Calu3 (cell line): ENCODE measurements at regions not wholly inside any gene's neighbourhood (a gene's known extent, or its start where the extent isn't known, plus 50 kb on each side); places are given as distances from the start of the nearest gene placed in this dataset.

ENCODE experiments used
- BruUV-seq: library from RNA; stranded (reverse); fragments of 400-500 nt; replicated peaks from 2 replicates; lab custom pipeline; 2021; lab: Mats Ljungman, UMichigan
- CTCF ChIA-PET: fragments of 300-600 bp; sonication (Branson Sonifier 250); formaldehyde crosslinking; loops from one replicate; lab custom pipeline; 2022; ENCODE audit warnings: antibody characterized with exemption; lab: Charles Lee
- DNase-seq: peaks from one replicate; pipeline ENCODE4 v3.0.0; 2022
- H3K27ac Mint-ChIP-seq: one replicate; pipeline ENCODE4 v1.8.0; 2022; ENCODE audit warnings: mixed read lengths; ENCODE audit not compliant: unreplicated experiment
- H3K27me3 Mint-ChIP-seq: one replicate; pipeline ENCODE4 v1.8.0; 2022; ENCODE audit warnings: mixed read lengths; ENCODE audit not compliant: unreplicated experiment
- H3K36me3 Mint-ChIP-seq: one replicate; pipeline ENCODE4 v1.8.0; 2022; ENCODE audit warnings: mild to moderate bottlenecking, moderate library complexity, mixed read lengths; ENCODE audit not compliant: insufficient read depth, unreplicated experiment
- H3K4me1 Mint-ChIP-seq: one replicate; pipeline ENCODE4 v1.8.0; 2022; ENCODE audit warnings: mild to moderate bottlenecking, low read depth, mixed read lengths; ENCODE audit not compliant: unreplicated experiment
- H3K4me3 Mint-ChIP-seq: one replicate; pipeline ENCODE4 v1.8.0; 2022; ENCODE audit warnings: mild to moderate bottlenecking, low read depth, moderate library complexity, mixed read lengths; ENCODE audit not compliant: unreplicated experiment
- H3K9me3 Mint-ChIP-seq: one replicate; pipeline ENCODE4 v1.8.0; 2022; ENCODE audit warnings: low read depth, mixed read lengths; ENCODE audit not compliant: unreplicated experiment
- CTCF ChIP-seq: fragments of 200-600 bp; IDR thresholded peaks from one replicate; pipeline ENCODE4 v1.8.0; 2022; ENCODE audit warnings: antibody characterized with exemption; ENCODE audit not compliant: unreplicated experiment
- intact Hi-C: fragments of 100-400 bp; cut with micrococcal nuclease; formaldehyde crosslinking; loops from one replicate; pipeline ENCODE4 v1.10.0; 2022; ENCODE audit not compliant: unreplicated experiment

- Mint-ChIP-seq H3K4me1 (peaks cover 16% of the 10 kb centered on the region), H3K9me3 (peaks cover 3% of the 10 kb centered on the region), H3K4me3 (no peak overlapping the region), H3K27ac (no peak overlapping the region), H3K27me3 (no peaks in the 10 kb centered on the region), H3K36me3 (no peaks in the 10 kb centered on the region)
- no TSS peak for BruUV-seq
- CTCF ChIA-PET: interaction anchor here (0.8 kb wide), 1 partner anchor 763 kb away, joined by 3 read pairs; no protein-coding TSS in a partner anchor
- DNase-seq: no peak
- TF ChIP-seq CTCF: no peak
- intact Hi-C loops: no loop called here
Measured at GRCh38 chr4:38400946-38401345, 263.1 kb upstream of the KLF3 start.

- CTCF ChIA-PET: interaction anchor here (0.7 kb wide), 1 partner anchor 19 kb away, joined by 3 read pairs; no protein-coding TSS in a partner anchor
- H3K27me3 Mint-ChIP-seq: no peaks in the 10 kb centered on the region
- BruUV-seq: no TSS peak
- DNase-seq: no peak
- H3K4me3 Mint-ChIP-seq: no peak overlapping the region
- no peaks in the 10 kb centered on the region for H3K4me1 Mint-ChIP-seq
- intact Hi-C loops: no loop called here
- peaks cover 3% of the 10 kb centered on the region for H3K9me3 Mint-ChIP-seq
- TF ChIP-seq CTCF: no peak
- H3K27ac Mint-ChIP-seq: no peak overlapping the region
- H3K36me3 Mint-ChIP-seq: no peaks in the 10 kb centered on the region
Measured at GRCh38 chr4:38406243-38406642, 257.8 kb upstream of the KLF3 start.

GRCh38 chr4:38409852-38410251 lies 254.1 kb upstream of the KLF3 start:
- CTCF ChIA-PET: no interaction called here
- Mint-ChIP-seq H3K36me3 (no peaks in the 10 kb centered on the region), H3K4me3 (no peak overlapping the region), H3K27me3 (no peaks in the 10 kb centered on the region), H3K4me1 (peaks cover 22% of the 10 kb centered on the region), H3K27ac (no peak overlapping the region), H3K9me3 (no peaks in the 10 kb centered on the region)
- intact Hi-C loops: no loop called here
- no peak for TF ChIP-seq CTCF
- BruUV-seq: no TSS peak
- no peak for DNase-seq

GRCh38 chr4:38411092-38411491 lies 252.9 kb upstream of the KLF3 start:
- H3K9me3 Mint-ChIP-seq: no peaks in the 10 kb centered on the region

More at GRCh38 chr4:38411092-38411491, 252.9 kb upstream of the KLF3 start:
- CTCF ChIA-PET: no interaction called here
- Mint-ChIP-seq H3K36me3 (no peaks in the 10 kb centered on the region), H3K27me3 (no peaks in the 10 kb centered on the region), H3K4me1 (peaks cover 23% of the 10 kb centered on the region), H3K27ac (no peak overlapping the region), H3K4me3 (no peak overlapping the region)
- BruUV-seq: no TSS peak
- no peak for TF ChIP-seq CTCF
- no peak for DNase-seq
- intact Hi-C loops: no loop called here
